GM12892 (cell line): ENCODE measurements at regions not wholly inside any gene's neighbourhood (a gene's known extent, or its start where the extent isn't known, plus 50 kb on each side); places are given as distances from the start of the nearest gene placed in this dataset.

Experiments
- POLR2A ChIP-seq: IDR thresholded peaks from 2 replicates; pipeline ENCODE4 v1.6.1; 2011; ENCODE audit warnings: low read depth, low read length, control low read depth
- POLR2AphosphoS5 ChIP-seq: IDR thresholded peaks from 2 replicates; pipeline ENCODE4 v1.6.1; 2011; ENCODE audit warnings: low read depth, low read length, control low read depth

GRCh38 chr4:66604192-66604591 is 933.9 kb upstream of the EPHA5 start:
- TF ChIP-seq POLR2AphosphoS5 (no peak), POLR2A (no peak)
